ENCODE measurements at regions not wholly inside any gene's neighbourhood (a gene's known extent, or its start where the extent isn't known, plus 50 kb on each side); places are given as distances from the start of the nearest gene placed in this dataset.

- Histone ChIP-seq H3K36me3 (ENCODE audit: control insufficient read depth in 2 of 2, insufficient read depth in 2 of 2, low read length in 1 of 2) (no peaks in the 10 kb centered on the region), H2AFZ (ENCODE audit: control insufficient read depth, low read depth, low read length) (no peak overlapping the region), H3K27ac (ENCODE audit: control insufficient read depth, insufficient read depth) (no peak overlapping the region), H3K9me3 (replicated peaks; ENCODE audit: control insufficient read depth, insufficient read depth, low read length) (no peaks in the 10 kb centered on the region), H3K4me3 (no peak overlapping the region), H3K4me1 (ENCODE audit: control insufficient read depth, insufficient read depth, low read length) (no peaks in the 10 kb centered on the region), H4K20me1 (ENCODE audit: control insufficient read depth, insufficient read depth) (no peaks in the 10 kb centered on the region), H3K27me3 (replicated peaks in 1 of 2; ENCODE audit: control insufficient read depth in 2 of 2, insufficient read depth in 2 of 2, low read length in 1 of 2) (no peaks in the 10 kb centered on the region), H3K79me2 (ENCODE audit: control insufficient read depth, insufficient read depth, low read length) (no peaks in the 10 kb centered on the region), H3K4me2 (ENCODE audit: control insufficient read depth, insufficient read depth) (no peak overlapping the region), H3K9ac (ENCODE audit: control insufficient read depth, insufficient read depth, low read length) (no peak overlapping the region)
- 45% methylated on average over 4 of the region's 4 CpGs for WGBS (ENCODE audit: insufficient coverage, insufficient replicate concordance, low lambda C conversion rate, missing lambda C conversion rate)
- DNase-seq (ENCODE audit: low read depth, low spot score) (no peak), ATAC-seq (no peak), FAIRE-seq (no peak)
- TF ChIP-seq SUZ12 (IDR thresholded peaks at IDR 0.05; ENCODE audit: unreplicated experiment) (no peak), MTA3 (IDR thresholded peaks at IDR 0.05; ENCODE audit: borderline replicate concordance, low read length) (no peak), EGR1 (IDR thresholded peaks at IDR 0.05; ENCODE audit: borderline replicate concordance in 1 of 2, low read depth in 2 of 2, low read length in 2 of 2) (no peak), POLR2AphosphoS2 (IDR thresholded peaks at IDR 0.05; ENCODE audit: low read depth, low read length) (no peak), STAT1 (conservative IDR thresholded peaks at IDR 0.05) (no peak), STAT3 (IDR thresholded peaks at IDR 0.05; ENCODE audit: low read depth, low read length) (no peak)
- TF ChIP-seq, protein P1, sequence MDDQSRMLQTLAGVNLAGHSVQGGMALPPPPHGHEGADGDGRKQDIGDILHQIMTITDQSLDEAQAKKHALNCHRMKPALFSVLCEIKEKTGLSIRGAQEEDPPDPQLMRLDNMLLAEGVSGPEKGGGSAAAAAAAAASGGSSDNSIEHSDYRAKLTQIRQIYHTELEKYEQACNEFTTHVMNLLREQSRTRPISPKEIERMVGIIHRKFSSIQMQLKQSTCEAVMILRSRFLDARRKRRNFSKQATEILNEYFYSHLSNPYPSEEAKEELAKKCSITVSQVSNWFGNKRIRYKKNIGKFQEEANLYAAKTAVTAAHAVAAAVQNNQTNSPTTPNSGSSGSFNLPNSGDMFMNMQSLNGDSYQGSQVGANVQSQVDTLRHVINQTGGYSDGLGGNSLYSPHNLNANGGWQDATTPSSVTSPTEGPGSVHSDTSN (IDR thresholded peaks at IDR 0.05; ENCODE audit: insufficient replicate concordance, low read depth, low read length), result no peak
- TF ChIP-seq, protein P2, sequence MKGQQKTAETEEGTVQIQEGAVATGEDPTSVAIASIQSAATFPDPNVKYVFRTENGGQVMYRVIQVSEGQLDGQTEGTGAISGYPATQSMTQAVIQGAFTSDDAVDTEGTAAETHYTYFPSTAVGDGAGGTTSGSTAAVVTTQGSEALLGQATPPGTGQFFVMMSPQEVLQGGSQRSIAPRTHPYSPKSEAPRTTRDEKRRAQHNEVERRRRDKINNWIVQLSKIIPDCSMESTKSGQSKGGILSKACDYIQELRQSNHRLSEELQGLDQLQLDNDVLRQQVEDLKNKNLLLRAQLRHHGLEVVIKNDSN (IDR thresholded peaks at IDR 0.05; ENCODE audit: borderline replicate concordance, extremely low read length, insufficient read depth, low read depth, low read length), result no peak
- in situ Hi-C loops (cut with MboI) (no loop called here), intact Hi-C loops (cut with micrococcal nuclease; ENCODE audit: unreplicated experiment) (no loop called here)
- ChIA-PET POLR2A (no interaction called here), CTCF (no interaction called here), RAD21 (ENCODE audit: unreplicated experiment) (no interaction called here), SMC1A (ENCODE audit: uncharacterized antibody, unreplicated experiment) (interaction anchor here (0.6 kb wide), 1 partner anchor 39 kb away, joined by 3 read pairs; no protein-coding TSS in a partner anchor)
- BruUV-seq (replicated peaks), result no TSS peak
These were observed 579.2 kb downstream of the BCL11A start for GRCh38 chr2:59974051-59974766.

All from GM12878 (cell line).